Endothelial cell of umbilical vein (primary cell): ENCODE measurements at regions not wholly inside any gene's neighbourhood (a gene's known extent, or its start where the extent isn't known, plus 50 kb on each side); places are given as distances from the start of the nearest gene placed in this dataset.

ENCODE experiments used
- BruUV-seq: library from RNA; stranded (reverse); fragments of 400-500 nt; replicated peaks from 2 replicates; lab custom pipeline; 2021; lab: Mats Ljungman, UMichigan
- CTCF ChIA-PET: fragments of 300-600, 350-600 bp; sonication (Branson Sonifier 250); formaldehyde crosslinking; loops from one replicate; lab custom pipeline; 2021; ENCODE audit warnings: antibody characterized with exemption, inconsistent platforms; lab: Charles Lee
- POLR2A ChIA-PET: fragments of 300-600, 350-600 bp; sonication (Branson Sonifier 250); formaldehyde crosslinking; loops from one replicate; lab custom pipeline; 2021; ENCODE audit warnings: antibody characterized with exemption, inconsistent platforms; lab: Charles Lee
- DNase-seq: peaks from one replicate; pipeline ENCODE4 v3.0.0-alpha.2; 2011; ENCODE audit warnings: low read depth, low spot score
- FAIRE-seq: peaks from 2 replicates; lab custom pipeline; 2011; peaks lifted over from hg19 to GRCh38; lab: Jason Lieb, UNC
- H2AFZ ChIP-seq: 2 replicates; pipeline ENCODE4 v1.6.0; 2012; ENCODE audit warnings: low read depth, low read length, control low read depth, inconsistent platforms
- H3K27ac ChIP-seq: 2 replicates; pipeline ENCODE4 v1.5.1; 2011; ENCODE audit warnings: low read depth, mild to moderate bottlenecking, control low read depth, low read length, moderate library complexity; ENCODE audit not compliant: insufficient read depth
- H3K27me3 ChIP-seq, 2 experiments: 2 replicates each; pipeline versions ENCODE4 v1.6.0 to v1.6.1; 2011; ENCODE audit warnings: low read length in 2 of 2, mixed read lengths in 1 of 2; ENCODE audit not compliant: control insufficient read depth in 2 of 2, insufficient read depth in 2 of 2
- H3K36me3 ChIP-seq, 2 experiments: 2 replicates in 1 of 2; 3 replicates in 1 of 2; pipeline ENCODE4 v1.5.1; 2011; ENCODE audit warnings: low read length in 2 of 2, mild to moderate bottlenecking in 1 of 2, moderate library complexity in 1 of 2; ENCODE audit not compliant: control insufficient read depth in 2 of 2, insufficient read depth in 2 of 2; ENCODE audit errors: extremely low read depth in 1 of 2
- H3K4me1 ChIP-seq: 3 replicates; pipeline ENCODE4 v1.5.1; 2011; ENCODE audit warnings: mild to moderate bottlenecking, low read length; ENCODE audit not compliant: control insufficient read depth, insufficient read depth; ENCODE audit errors: extremely low read depth
- H3K4me2 ChIP-seq: 2 replicates; pipeline ENCODE4 v1.6.1; 2011; ENCODE audit warnings: low read length, control low read depth, mixed read lengths; ENCODE audit not compliant: insufficient read depth
- H3K4me3 ChIP-seq, 3 experiments: fragments of 200-600 bp in 1 of 3; sonication (generic), shearing (Covaris generic) in 1 of 3; replicated peaks in 1 of 3; 2 replicates each; pipeline ENCODE4 v1.5.1; 2011 to 2016; ENCODE audit warnings: control low read depth in 3 of 3, low read length in 3 of 3, mild to moderate bottlenecking in 2 of 3, inconsistent platforms in 1 of 3, low read depth in 1 of 3, moderate library complexity in 1 of 3; ENCODE audit not compliant: insufficient read depth in 1 of 3
- H3K79me2 ChIP-seq: 2 replicates; pipeline ENCODE4 v1.6.0; 2012; ENCODE audit warnings: low read length, inconsistent platforms; ENCODE audit not compliant: control insufficient read depth, insufficient read depth
- H3K9ac ChIP-seq: replicated peaks from 2 replicates; pipeline ENCODE3; 2011; ENCODE audit warnings: low read length, control low read depth; ENCODE audit not compliant: insufficient read depth; ENCODE audit errors: extremely low read depth
- H3K9me1 ChIP-seq: replicated peaks from 3 replicates; pipeline ENCODE4 v1.6.0; 2011; ENCODE audit warnings: mild to moderate bottlenecking, low read length; ENCODE audit not compliant: control insufficient read depth, insufficient read depth; ENCODE audit errors: extremely low read depth
- H3K9me3 ChIP-seq: replicated peaks from 2 replicates; pipeline ENCODE4 v1.5.1; 2012; ENCODE audit warnings: low read length, inconsistent platforms; ENCODE audit not compliant: control insufficient read depth, insufficient read depth
- H4K20me1 ChIP-seq: replicated peaks from 2 replicates; pipeline ENCODE3; 2011; ENCODE audit warnings: mild to moderate bottlenecking, low read length; ENCODE audit not compliant: control insufficient read depth, insufficient read depth; ENCODE audit errors: extremely low read depth
- EZH2 ChIP-seq: IDR thresholded peaks from 2 replicates; pipeline ENCODE4 v1.6.1; 2012; ENCODE audit warnings: borderline replicate concordance, low read depth, mild to moderate bottlenecking, moderate library complexity, low read length, inconsistent platforms; ENCODE audit not compliant: severe bottlenecking
- FOS ChIP-seq: IDR thresholded peaks from 2 replicates; pipeline ENCODE4 v1.6.1; 2011; ENCODE audit warnings: mild to moderate bottlenecking, low read length, moderate library complexity, borderline replicate concordance; ENCODE audit not compliant: insufficient read depth
- GATA2 ChIP-seq: IDR thresholded peaks from 2 replicates; pipeline ENCODE4 v1.7.0; 2011; ENCODE audit warnings: low read depth, mild to moderate bottlenecking, moderate library complexity, mixed read lengths, low read length; ENCODE audit not compliant: insufficient read length, insufficient read depth
- JUN ChIP-seq: IDR thresholded peaks from 2 replicates; pipeline ENCODE4 v1.6.1; 2011; ENCODE audit warnings: borderline replicate concordance, low read depth; ENCODE audit not compliant: insufficient read length, insufficient read depth
- MYC ChIP-seq: IDR thresholded peaks from one replicate; pipeline ENCODE4 v1.6.1; 2011; ENCODE audit warnings: mild to moderate bottlenecking, low read depth, low read length
- POLR2A ChIP-seq: IDR thresholded peaks from 2 replicates; pipeline ENCODE4 v1.6.1; 2012; ENCODE audit warnings: low read depth, mild to moderate bottlenecking, control low read depth, low read length
- POLR2AphosphoS5 ChIP-seq: IDR thresholded peaks from 2 replicates; pipeline ENCODE4 v1.6.1; 2012; ENCODE audit warnings: low read depth, mild to moderate bottlenecking, control low read depth, low read length, moderate library complexity; ENCODE audit not compliant: insufficient read depth
- dilution Hi-C: fragments of 300-500 bp; cut with MboI; formaldehyde crosslinking; loops from one replicate; pipeline ENCODE4 v1.15.0; 2019; ENCODE audit warnings: low sequenced_read_pairs; ENCODE audit not compliant: extremely low pct_ligation_motif_present
- intact Hi-C: fragments of 100-400 bp; cut with micrococcal nuclease; formaldehyde crosslinking; loops from one replicate; pipeline ENCODE4 v1.10.0; 2022
- TF ChIP-seq, protein P1 (sequence below), 2 donors: IDR thresholded peaks; 1 replicate in 1 of 2; 2 replicates in 1 of 2; pipeline ENCODE4 v1.5.1; 2011; ENCODE audit warnings: low read length in 2 of 2, mild to moderate bottlenecking in 2 of 2, moderate library complexity in 2 of 2, control low read depth in 1 of 2, inconsistent platforms in 1 of 2, low read depth in 1 of 2; ENCODE audit not compliant: insufficient read depth in 1 of 2; ENCODE audit errors: extremely low read depth in 1 of 2
- TF ChIP-seq, protein P2 (sequence below): IDR thresholded peaks from 2 replicates; pipeline ENCODE4 v1.6.1; 2011; ENCODE audit not compliant: insufficient read depth, insufficient read length

DNA sequence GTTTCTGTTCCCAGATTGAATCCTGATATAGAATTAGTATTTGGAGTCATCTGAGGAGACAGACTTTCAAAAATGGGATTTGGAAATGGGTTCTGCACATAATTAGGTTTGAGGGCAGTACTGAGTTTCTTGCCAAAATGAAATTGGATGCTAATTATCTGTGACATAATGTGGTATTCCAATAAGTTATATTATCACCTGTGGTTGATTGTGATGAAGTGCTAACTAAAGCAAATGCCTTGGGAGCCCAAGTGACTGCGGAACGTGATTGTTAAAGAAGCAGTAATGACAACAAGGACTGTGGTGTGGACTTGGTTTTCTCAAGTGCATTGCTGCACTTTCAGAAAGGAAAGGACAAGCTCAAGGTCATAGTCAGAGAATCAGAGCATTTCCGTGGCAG lies 337.0 kb downstream of the IPO8 start:
- FAIRE-seq (no peak), DNase-seq (no peak)
- no peak overlapping the region for H2AFZ ChIP-seq
- no peaks in the 10 kb centered on the region for H3K79me2 ChIP-seq
- no TSS peak for BruUV-seq
- H3K9ac ChIP-seq = no peak overlapping the region
- H3K27me3 ChIP-seq = no peaks in the 10 kb centered on the region
- no peak overlapping the region for H3K27ac ChIP-seq
- no peaks in the 10 kb centered on the region for H3K9me1 ChIP-seq
- no peaks in the 10 kb centered on the region for H3K36me3 ChIP-seq
- POLR2A ChIA-PET = no interaction called here
- no peaks in the 10 kb centered on the region for H3K9me3 ChIP-seq
- no peaks in the 10 kb centered on the region for H3K4me1 ChIP-seq
- TF ChIP-seq JUN (no peak), FOS (no peak), EZH2 (no peak)
- H4K20me1 ChIP-seq = no peaks in the 10 kb centered on the region
- intact Hi-C loops (no loop called here), dilution Hi-C loops (no loop called here)
- CTCF ChIA-PET = no interaction called here
- H3K4me2 ChIP-seq = no peak overlapping the region
- H3K4me3 ChIP-seq = no peak overlapping the region

DNA sequence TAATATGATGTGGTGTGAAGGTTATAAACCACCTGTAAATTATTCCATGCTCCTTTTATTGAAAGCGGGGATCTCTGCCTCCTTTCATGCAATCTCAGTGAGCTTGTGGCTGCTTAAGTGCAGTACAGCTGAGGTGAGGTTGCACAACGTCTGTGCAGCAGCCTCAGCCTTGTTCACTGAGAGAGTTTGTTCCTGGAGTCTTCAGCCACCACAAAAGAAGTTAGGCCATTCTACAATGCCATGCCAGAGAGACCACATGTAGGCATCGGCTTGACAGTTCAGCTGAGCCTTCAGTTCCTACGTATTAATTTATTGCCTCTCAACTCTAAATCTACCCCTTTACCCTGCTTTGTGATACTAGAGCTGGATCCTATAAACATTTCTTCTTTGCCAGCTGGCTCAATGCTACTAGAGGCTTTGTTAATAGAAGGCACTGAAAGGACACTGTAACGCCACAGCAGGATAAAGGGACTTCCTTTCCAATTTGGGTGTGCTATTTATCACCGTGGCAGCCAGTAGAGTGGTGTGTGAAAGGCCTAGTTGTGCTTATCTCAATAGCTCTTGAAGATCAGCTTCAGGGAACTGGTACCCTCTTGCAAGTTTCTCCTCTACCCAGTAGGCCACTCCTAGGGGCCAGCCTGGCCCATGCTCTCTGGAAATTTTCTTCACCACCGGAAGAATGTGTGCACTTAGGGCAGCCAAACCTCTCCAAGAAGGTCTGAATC lies 337.7 kb downstream of the IPO8 start:
- ChIA-PET CTCF (no interaction called here), POLR2A (no interaction called here)
- FAIRE-seq (no peak), DNase-seq (no peak)
- no TSS peak for BruUV-seq
- Histone ChIP-seq H3K79me2 (no peaks in the 10 kb centered on the region), H3K27me3 (no peaks in the 10 kb centered on the region), H3K36me3 (no peaks in the 10 kb centered on the region), H3K9me1 (no peaks in the 10 kb centered on the region), H3K9ac (no peak overlapping the region), H3K4me1 (no peaks in the 10 kb centered on the region), H3K9me3 (no peaks in the 10 kb centered on the region), H4K20me1 (no peaks in the 10 kb centered on the region), H2AFZ (no peak overlapping the region), H3K4me3 (no peak overlapping the region), H3K27ac (no peak overlapping the region), H3K4me2 (no peak overlapping the region)
- dilution Hi-C loops = no loop called here
- intact Hi-C loops = no loop called here
- TF ChIP-seq POLR2A = no peak
- TF ChIP-seq GATA2 = no peak
- TF ChIP-seq, protein P1, sequence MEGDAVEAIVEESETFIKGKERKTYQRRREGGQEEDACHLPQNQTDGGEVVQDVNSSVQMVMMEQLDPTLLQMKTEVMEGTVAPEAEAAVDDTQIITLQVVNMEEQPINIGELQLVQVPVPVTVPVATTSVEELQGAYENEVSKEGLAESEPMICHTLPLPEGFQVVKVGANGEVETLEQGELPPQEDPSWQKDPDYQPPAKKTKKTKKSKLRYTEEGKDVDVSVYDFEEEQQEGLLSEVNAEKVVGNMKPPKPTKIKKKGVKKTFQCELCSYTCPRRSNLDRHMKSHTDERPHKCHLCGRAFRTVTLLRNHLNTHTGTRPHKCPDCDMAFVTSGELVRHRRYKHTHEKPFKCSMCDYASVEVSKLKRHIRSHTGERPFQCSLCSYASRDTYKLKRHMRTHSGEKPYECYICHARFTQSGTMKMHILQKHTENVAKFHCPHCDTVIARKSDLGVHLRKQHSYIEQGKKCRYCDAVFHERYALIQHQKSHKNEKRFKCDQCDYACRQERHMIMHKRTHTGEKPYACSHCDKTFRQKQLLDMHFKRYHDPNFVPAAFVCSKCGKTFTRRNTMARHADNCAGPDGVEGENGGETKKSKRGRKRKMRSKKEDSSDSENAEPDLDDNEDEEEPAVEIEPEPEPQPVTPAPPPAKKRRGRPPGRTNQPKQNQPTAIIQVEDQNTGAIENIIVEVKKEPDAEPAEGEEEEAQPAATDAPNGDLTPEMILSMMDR (IDR thresholded peaks at IDR 0.05; ENCODE audit: extremely low read depth in 1 of 2, insufficient read depth in 1 of 2, low read depth in 1 of 2, low read length in 2 of 2) = no peak
- TF ChIP-seq EZH2 = no peak
- no peak for TF ChIP-seq JUN
- TF ChIP-seq POLR2AphosphoS5 = no peak
- TF ChIP-seq FOS = no peak
- TF ChIP-seq, protein P2, sequence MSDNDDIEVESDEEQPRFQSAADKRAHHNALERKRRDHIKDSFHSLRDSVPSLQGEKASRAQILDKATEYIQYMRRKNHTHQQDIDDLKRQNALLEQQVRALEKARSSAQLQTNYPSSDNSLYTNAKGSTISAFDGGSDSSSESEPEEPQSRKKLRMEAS = no peak
- TF ChIP-seq MYC = no peak
